H1 (cell line): ENCODE measurements at regions not wholly inside any gene's neighbourhood (a gene's known extent, or its start where the extent isn't known, plus 50 kb on each side); places are given as distances from the start of the nearest gene placed in this dataset.

ENCODE experiments used
- CTCF ChIA-PET: fragments of 300-600 bp; sonication (Branson Sonifier 250); formaldehyde crosslinking; loops from one replicate; lab custom pipeline; 2021; ENCODE audit not compliant: partially characterized antibody; lab: Charles Lee
- POLR2A ChIA-PET: fragments of 300-600 bp; sonication (Branson Sonifier 250); formaldehyde crosslinking; loops from one replicate; lab custom pipeline; 2021; ENCODE audit warnings: inconsistent platforms; ENCODE audit not compliant: partially characterized antibody; lab: Charles Lee
- DNase-seq, 2 experiments: peaks; one replicate each; pipeline versions ENCODE4 v3.0.0 to v3.0.0-alpha.2; 2010 to 2022; ENCODE audit warnings: low spot score in 2 of 2, low read depth in 1 of 2, mixed read lengths in 1 of 2
- FAIRE-seq: peaks from 2 replicates; lab custom pipeline; 2011; peaks lifted over from hg19 to GRCh38; lab: Jason Lieb, UNC
- H2AFZ ChIP-seq: 2 replicates; pipeline ENCODE4 v1.8.1; 2012; ENCODE audit warnings: low read length, inconsistent platforms
- H2AK5ac ChIP-seq: 2 replicates; pipeline ENCODE4 v1.6.1; 2013; ENCODE audit warnings: low read depth, low read length
- H2BK120ac ChIP-seq: replicated peaks from 2 replicates; pipeline ENCODE3; 2013; ENCODE audit warnings: low read depth, low read length, inconsistent platforms
- H2BK12ac ChIP-seq: 2 replicates; pipeline ENCODE4 v1.6.1; 2013; ENCODE audit warnings: low read depth, low read length
- H2BK15ac ChIP-seq: 2 replicates; pipeline ENCODE4 v1.6.1; 2013; ENCODE audit warnings: low read length
- H2BK20ac ChIP-seq: 2 replicates; pipeline ENCODE4 v1.6.1; 2013; ENCODE audit warnings: low read length
- H2BK5ac ChIP-seq: 2 replicates; pipeline ENCODE4 v1.6.1; 2013; ENCODE audit warnings: low read depth, low read length
- H3K14ac ChIP-seq: 2 replicates; pipeline ENCODE4 v1.6.1; 2013; ENCODE audit warnings: inconsistent platforms; ENCODE audit not compliant: insufficient read length
- H3K18ac ChIP-seq: 2 replicates; pipeline ENCODE4 v1.6.1; 2013; ENCODE audit warnings: low read length; ENCODE audit errors: extremely low read depth
- H3K23ac ChIP-seq: 2 replicates; pipeline ENCODE4 v1.6.1; 2013; ENCODE audit warnings: inconsistent platforms; ENCODE audit not compliant: insufficient read length
- H3K23me2 ChIP-seq: 2 replicates; pipeline ENCODE4 v1.6.1; 2013; ENCODE audit warnings: low read depth, low read length
- H3K27ac ChIP-seq: 2 replicates; pipeline ENCODE4 v1.6.1; 2011; ENCODE audit warnings: low read depth, low read length, inconsistent platforms
- H3K27me3 ChIP-seq, 4 experiments: replicated peaks in 1 of 4; 1 replicate in 1 of 4; 2 replicates in 3 of 4; pipeline versions ENCODE4 v1.6.1 to v1.8.1; 2011 to 2013; ENCODE audit warnings: low read length in 3 of 4, mild to moderate bottlenecking in 3 of 4, inconsistent platforms in 2 of 4, mixed read lengths in 2 of 4, moderate library complexity in 1 of 4; ENCODE audit not compliant: control insufficient read depth in 3 of 4, insufficient read depth in 3 of 4; ENCODE audit errors: extremely low read depth in 1 of 4
- H3K36me3 ChIP-seq, 4 experiments: 2 replicates each; pipeline versions ENCODE4 v1.6.1 to v1.8.1; 2011 to 2013; ENCODE audit warnings: mild to moderate bottlenecking in 4 of 4, low read length in 3 of 4, moderate library complexity in 2 of 4, control low read depth in 1 of 4, inconsistent platforms in 1 of 4; ENCODE audit not compliant: insufficient read depth in 4 of 4, control insufficient read depth in 2 of 4
- H3K4ac ChIP-seq: replicated peaks from 2 replicates; pipeline ENCODE3; 2013; ENCODE audit warnings: low read length, low read depth, mixed read lengths, inconsistent platforms; ENCODE audit not compliant: insufficient read length
- H3K4me1 ChIP-seq, 4 experiments: replicated peaks in 1 of 4; 1 replicate in 1 of 4; 2 replicates in 3 of 4; pipeline versions ENCODE4 v1.6.1 to v1.8.1; 2011 to 2013; ENCODE audit warnings: low read length in 3 of 4, inconsistent platforms in 2 of 4, mixed read lengths in 1 of 4; ENCODE audit not compliant: insufficient read depth in 4 of 4, control insufficient read depth in 3 of 4
- H3K4me2 ChIP-seq, 2 experiments: 2 replicates each; pipeline versions ENCODE4 v1.6.1 to v1.8.1; 2011 to 2013; ENCODE audit warnings: low read depth in 2 of 2, low read length in 2 of 2, control low read depth in 1 of 2, inconsistent platforms in 1 of 2, mild to moderate bottlenecking in 1 of 2; ENCODE audit not compliant: insufficient read depth in 1 of 2
- H3K4me3 ChIP-seq, 4 experiments: fragments of 200-600, 300-600 bp in 1 of 4; sonication (generic), shearing (Covaris generic), sonication (Bioruptor Twin) in 1 of 4; 2 replicates each; pipeline versions ENCODE4 v1.5.1 to v1.8.1; 2011 to 2016; ENCODE audit warnings: low read length in 4 of 4, low read depth in 3 of 4, control low read depth in 2 of 4, inconsistent platforms in 2 of 4, mild to moderate bottlenecking in 2 of 4, mixed read lengths in 1 of 4, moderate library complexity in 1 of 4; ENCODE audit not compliant: insufficient read depth in 2 of 4; ENCODE audit errors: extremely low read depth in 1 of 4
- H3K56ac ChIP-seq: replicated peaks from 2 replicates; pipeline ENCODE3; 2013; ENCODE audit warnings: low read depth, mild to moderate bottlenecking, mixed read lengths, low read length, inconsistent platforms; ENCODE audit not compliant: insufficient read length
- H3K79me1 ChIP-seq: 2 replicates; pipeline ENCODE4 v1.6.1; 2013; ENCODE audit warnings: low read depth, low read length, control low read depth
- H3K79me2 ChIP-seq, 2 experiments: 2 replicates each; pipeline versions ENCODE4 v1.6.1 to v1.8.1; 2012 to 2013; ENCODE audit warnings: low read length in 2 of 2, mild to moderate bottlenecking in 2 of 2, inconsistent platforms in 1 of 2; ENCODE audit not compliant: insufficient read depth in 2 of 2, control insufficient read depth in 1 of 2
- H3K9ac ChIP-seq, 4 experiments: replicated peaks in 1 of 4; 1 replicate in 1 of 4; 2 replicates in 3 of 4; pipeline versions ENCODE4 v1.6.1 to v1.8.1; 2011 to 2013; ENCODE audit warnings: low read depth in 3 of 4, low read length in 3 of 4, control low read depth in 2 of 4, mild to moderate bottlenecking in 2 of 4, moderate library complexity in 2 of 4, inconsistent platforms in 1 of 4; ENCODE audit errors: extremely low read depth in 1 of 4
- H3K9me3 ChIP-seq, 2 experiments: 2 replicates each; pipeline versions ENCODE4 v1.6.1 to v1.8.1; 2012 to 2013; ENCODE audit warnings: mild to moderate bottlenecking in 2 of 2, moderate library complexity in 2 of 2, control low read depth in 1 of 2, inconsistent platforms in 1 of 2, low read depth in 1 of 2, low read length in 1 of 2, mixed read lengths in 1 of 2; ENCODE audit not compliant: insufficient read depth in 2 of 2
- H4K20me1 ChIP-seq, 2 experiments: replicated peaks in 1 of 2; 2 replicates each; pipeline versions ENCODE3 to v1.8.1; 2011 to 2013; ENCODE audit warnings: inconsistent platforms in 2 of 2, low read length in 2 of 2, mild to moderate bottlenecking in 1 of 2; ENCODE audit not compliant: insufficient read depth in 2 of 2, control insufficient read depth in 1 of 2
- H4K5ac ChIP-seq: 2 replicates; pipeline ENCODE4 v1.6.1; 2013; ENCODE audit warnings: low read length, low read depth, mixed read lengths, inconsistent platforms; ENCODE audit not compliant: insufficient read length
- H4K8ac ChIP-seq: 2 replicates; pipeline ENCODE4 v1.8.0; 2013; ENCODE audit warnings: mild to moderate bottlenecking, moderate library complexity, low read length, inconsistent platforms; ENCODE audit not compliant: insufficient read depth; ENCODE audit errors: extremely low read depth
- H4K91ac ChIP-seq: replicated peaks from 2 replicates; pipeline ENCODE3; 2013; ENCODE audit warnings: low read length, mixed read lengths, inconsistent platforms; ENCODE audit not compliant: insufficient read length
- CHD2 ChIP-seq: IDR thresholded peaks from 2 replicates; pipeline ENCODE4 v1.6.1; 2012; ENCODE audit warnings: low read length, improper control_type of control experiment
- EZH2 ChIP-seq: fragments of 200-600 bp; sonication (generic); IDR thresholded peaks from 2 replicates; pipeline ENCODE4 v1.7.1; 2012; ENCODE audit warnings: low read depth, mild to moderate bottlenecking, moderate library complexity, low read length, inconsistent platforms; ENCODE audit not compliant: severe bottlenecking
- KDM4A ChIP-seq: IDR thresholded peaks from one replicate; pipeline ENCODE4 v1.7.1; 2012; ENCODE audit warnings: low read depth, mild to moderate bottlenecking, moderate library complexity, low read length, inconsistent platforms; ENCODE audit not compliant: severe bottlenecking
- NANOG ChIP-seq: IDR thresholded peaks from 2 replicates; pipeline ENCODE4 v1.6.1; 2011; ENCODE audit warnings: low read length, low read depth, mild to moderate bottlenecking, inconsistent platforms; ENCODE audit not compliant: insufficient read depth, poor library complexity, severe bottlenecking
- NRF1 ChIP-seq: IDR thresholded peaks from 2 replicates; pipeline ENCODE4 v1.6.1; 2011; ENCODE audit warnings: mild to moderate bottlenecking, low read depth, low read length, improper control_type of control experiment
- RFX5 ChIP-seq: IDR thresholded peaks from 2 replicates; pipeline ENCODE4 v1.6.1; 2011; ENCODE audit warnings: low read depth, low read length, improper control_type of control experiment, borderline replicate concordance
- RXRA ChIP-seq: IDR thresholded peaks from 2 replicates; pipeline ENCODE4 v1.6.1; 2011; ENCODE audit warnings: low read depth, mild to moderate bottlenecking, low read length, moderate library complexity; ENCODE audit not compliant: insufficient read depth
- SAP30 ChIP-seq: fragments of 300-600 bp; sonication (generic); IDR thresholded peaks from 2 replicates; pipeline ENCODE4 v1.7.1; 2012; ENCODE audit warnings: low read length, moderate library complexity, mild to moderate bottlenecking, inconsistent platforms; ENCODE audit not compliant: insufficient read depth, insufficient replicate concordance
- SP4 ChIP-seq: IDR thresholded peaks from 2 replicates; pipeline ENCODE4 v1.6.1; 2012; ENCODE audit warnings: low read length, inconsistent platforms
- TBP ChIP-seq: IDR thresholded peaks from 2 replicates; pipeline ENCODE4 v1.6.1; 2011; ENCODE audit warnings: low read depth, low read length, improper control_type of control experiment
- WGBS, 2 experiments: shearing (Covaris generic) in 1 of 2; methylation state at CpG; one replicate each; pipeline versions ENCODE4 v1.1.6 to v1.1.7; 2013 to 2015; ENCODE audit warnings: low lambda C conversion rate in 2 of 2, mixed read lengths in 2 of 2, inconsistent platforms in 1 of 2, low coverage in 1 of 2, missing lambda C conversion rate in 1 of 2; ENCODE audit not compliant: insufficient replicate concordance in 2 of 2, insufficient coverage in 1 of 2, insufficient read length in 1 of 2; ENCODE audit errors: extremely low coverage in 1 of 2, missing lambda C conversion rate in 1 of 2; 5-methylcytosine and 5-hydroxymethylcytosine counted together
- TF ChIP-seq, protein P1 (sequence below): IDR thresholded peaks from 2 replicates; pipeline ENCODE4 v1.6.1; 2011; ENCODE audit warnings: low read length, improper control_type of control experiment

DNA sequence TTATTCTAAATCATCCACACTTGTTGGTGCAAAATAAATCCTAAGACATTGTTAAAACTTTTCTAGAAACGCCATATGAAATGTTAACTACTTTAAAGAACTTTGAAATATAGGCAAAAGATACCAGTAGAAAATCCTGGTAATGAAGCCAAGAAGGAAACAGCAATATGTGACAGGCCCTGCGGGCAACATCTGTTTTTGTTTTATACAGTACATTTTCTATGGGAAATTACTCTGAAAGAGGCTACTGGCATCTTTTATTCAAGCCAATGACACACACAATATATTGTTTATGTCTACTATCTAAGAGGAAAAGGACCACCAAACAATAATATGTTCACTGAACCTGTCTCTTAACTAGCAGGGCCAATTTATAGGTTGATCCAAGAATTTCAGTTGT, 829.7 kb downstream of the PCDH17 start:
- H4K8ac ChIP-seq, result no peak overlapping the region
- H3K9me3 ChIP-seq, result no peaks in the 10 kb centered on the region
- H4K5ac ChIP-seq, result no peak overlapping the region
- FAIRE-seq (no peak), DNase-seq (no peak)
- H2AK5ac ChIP-seq, result no peak overlapping the region
- no peak overlapping the region for H3K18ac ChIP-seq
- H2AFZ ChIP-seq, result no peak overlapping the region
- ChIA-PET POLR2A (no interaction called here), CTCF (no interaction called here)
- H3K4me2 ChIP-seq, result no peak overlapping the region
- no peak overlapping the region for H2BK12ac ChIP-seq
- no peak overlapping the region for H3K56ac ChIP-seq
- WGBS, 2 experiments, result 89% methylated on average over 2 of the region's 2 CpGs; no CpG with 5 or more reads in 1 of the 2 experiments
- no peaks in the 10 kb centered on the region for H3K23me2 ChIP-seq
- H2BK20ac ChIP-seq, result no peak overlapping the region
- no peak overlapping the region for H3K27ac ChIP-seq
- H3K4ac ChIP-seq, result no peak overlapping the region
- no peak overlapping the region for H3K9ac ChIP-seq
- no peak overlapping the region for H2BK15ac ChIP-seq
- no peak overlapping the region for H2BK120ac ChIP-seq
- H3K4me1 ChIP-seq, result no peaks in the 10 kb centered on the region
- H4K91ac ChIP-seq, result no peak overlapping the region
- no peak overlapping the region for H3K14ac ChIP-seq
- H3K36me3 ChIP-seq, result no peaks in the 10 kb centered on the region
- H3K23ac ChIP-seq, result no peak overlapping the region
- H3K4me3 ChIP-seq, result no peak overlapping the region
- H3K79me2 ChIP-seq, result no peaks in the 10 kb centered on the region
- H2BK5ac ChIP-seq, result no peak overlapping the region
- no peaks in the 10 kb centered on the region for H3K79me1 ChIP-seq
- no peaks in the 10 kb centered on the region for H3K27me3 ChIP-seq
- no peaks in the 10 kb centered on the region for H4K20me1 ChIP-seq
- no peak for TF ChIP-seq KDM4A
- TF ChIP-seq, protein P1, sequence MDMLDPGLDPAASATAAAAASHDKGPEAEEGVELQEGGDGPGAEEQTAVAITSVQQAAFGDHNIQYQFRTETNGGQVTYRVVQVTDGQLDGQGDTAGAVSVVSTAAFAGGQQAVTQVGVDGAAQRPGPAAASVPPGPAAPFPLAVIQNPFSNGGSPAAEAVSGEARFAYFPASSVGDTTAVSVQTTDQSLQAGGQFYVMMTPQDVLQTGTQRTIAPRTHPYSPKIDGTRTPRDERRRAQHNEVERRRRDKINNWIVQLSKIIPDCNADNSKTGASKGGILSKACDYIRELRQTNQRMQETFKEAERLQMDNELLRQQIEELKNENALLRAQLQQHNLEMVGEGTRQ, result no peak
- TF ChIP-seq CHD2, result no peak
- TF ChIP-seq NRF1, result no peak
- no peak for TF ChIP-seq EZH2
- no peak for TF ChIP-seq SAP30
- no peak for TF ChIP-seq NANOG
- no peak for TF ChIP-seq SP4
- TF ChIP-seq RFX5, result no peak
- no peak for TF ChIP-seq RXRA
- TF ChIP-seq TBP, result no peak
